ENCODE measurements at regions not wholly inside any gene's neighbourhood (a gene's known extent, or its start where the extent isn't known, plus 50 kb on each side); places are given as distances from the start of the nearest gene placed in this dataset.

GRCh38 chr21:41636636-41637630 lies 129.0 kb upstream of the TMPRSS2 start:
- no peak overlapping the region for H3K27ac ChIP-seq
- no peak for TF ChIP-seq ZFX (IDR thresholded peaks at IDR 0.05; ENCODE audit: borderline replicate concordance)
- TF ChIP-seq CTCF (IDR thresholded peaks at IDR 0.05) = no peak

- TF ChIP-seq ZFX (IDR thresholded peaks at IDR 0.05; ENCODE audit: borderline replicate concordance) (no peak), CTCF (IDR thresholded peaks at IDR 0.05) (no peak)
- no peak overlapping the region for H3K27ac ChIP-seq
Measured at GRCh38 chr21:41635874-41636273, 127.9 kb upstream of the TMPRSS2 start.

- no peak for TF ChIP-seq CTCF (IDR thresholded peaks at IDR 0.05)
- no peak for TF ChIP-seq ZFX (IDR thresholded peaks at IDR 0.05; ENCODE audit: borderline replicate concordance)
- no peak overlapping the region for H3K27ac ChIP-seq
Measured at GRCh38 chr21:41634858-41635257, 126.9 kb upstream of the TMPRSS2 start.

GRCh38 chr21:41634211-41634694 lies 126.3 kb upstream of the TMPRSS2 start:
- TF ChIP-seq ZFX (IDR thresholded peaks at IDR 0.05; ENCODE audit: borderline replicate concordance) (no peak), CTCF (IDR thresholded peaks at IDR 0.05) (no peak)
- no peak overlapping the region for H3K27ac ChIP-seq

GRCh38 chr21:41633627-41634026 lies 125.7 kb upstream of the TMPRSS2 start:
- no peak for TF ChIP-seq ZFX (IDR thresholded peaks at IDR 0.05; ENCODE audit: borderline replicate concordance)
- TF ChIP-seq CTCF (IDR thresholded peaks at IDR 0.05) = no peak
- no peak overlapping the region for H3K27ac ChIP-seq

- TF ChIP-seq ZFX (IDR thresholded peaks at IDR 0.05; ENCODE audit: borderline replicate concordance) (no peak), CTCF (IDR thresholded peaks at IDR 0.05) (no peak)
- H3K27ac ChIP-seq = no peak overlapping the region
Measured at GRCh38 chr21:41632748-41633475, 125.0 kb upstream of the TMPRSS2 start.
